K562 (cell line): ENCODE measurements at regions not wholly inside any gene's neighbourhood (a gene's known extent, or its start where the extent isn't known, plus 50 kb on each side); places are given as distances from the start of the nearest gene placed in this dataset.

ENCODE experiments used
- CBX8 ChIP-seq: fragments of 200-600 bp; sonication (generic); IDR thresholded peaks from 2 replicates; pipeline ENCODE4 v1.6.1; 2012; ENCODE audit warnings: borderline replicate concordance, mixed run types, low read depth, mild to moderate bottlenecking, moderate library complexity, mixed read lengths, low read length, control low read depth, inconsistent platforms; ENCODE audit not compliant: poor library complexity, severe bottlenecking; ENCODE audit errors: extremely low read depth
- CHCHD3 ChIP-seq: fragments of 250-450 bp; sonication (Bioruptor Pico); IDR thresholded peaks from 2 replicates; pipeline ENCODE4 v2.1.2; 2022; ENCODE audit warnings: mild to moderate bottlenecking
- DACH1 ChIP-seq: fragments of 450-650 bp; IDR thresholded peaks from 2 replicates; pipeline ENCODE4 v1.6.1; 2018; ENCODE audit not compliant: partially characterized antibody
- ETV5 ChIP-seq: sonication (generic); formaldehyde crosslinking; IDR thresholded peaks from 2 replicates; pipeline ENCODE4 v1.4.0; 2020; ENCODE audit warnings: low read depth, mild to moderate bottlenecking, missing genetic modification reagents
- FOXP1 ChIP-seq: sonication (generic); formaldehyde crosslinking; IDR thresholded peaks from 2 replicates; pipeline ENCODE4 v1.8.0; 2022; ENCODE audit warnings: mild to moderate bottlenecking, missing genetic modification reagents
- GABPA ChIP-seq: fragments of 200-800 bp; sonication (Bioruptor generic); conservative IDR thresholded peaks from 2 replicates; pipeline ENCODE4 v1.6.1; 2016; ENCODE audit warnings: low read depth, missing genetic modification characterization, missing compliant biosample characterization
- HMG20A ChIP-seq: fragments of 450-650 bp; formaldehyde crosslinking; conservative IDR thresholded peaks from 2 replicates; pipeline ENCODE4 v1.4.0; 2020; ENCODE audit warnings: mild to moderate bottlenecking, mixed read lengths
- HMGN3 ChIP-seq: IDR thresholded peaks from 2 replicates; pipeline ENCODE4 v1.6.1; 2011; ENCODE audit warnings: borderline replicate concordance, low read depth, mild to moderate bottlenecking, mixed read lengths, low read length; ENCODE audit not compliant: insufficient read length; ENCODE audit errors: extremely low read depth
- HNRNPL ChIP-seq: fragments of 200-400 bp; formaldehyde crosslinking; IDR thresholded peaks from 2 replicates; pipeline ENCODE4 v1.6.1; 2017; ENCODE audit warnings: low read depth, mild to moderate bottlenecking, low read length
- KHSRP ChIP-seq: fragments of 450-650 bp; IDR thresholded peaks from 2 replicates; pipeline ENCODE4 v1.6.1; 2017
- MEIS2 ChIP-seq: fragments of 450-650 bp; IDR thresholded peaks from 2 replicates; pipeline ENCODE4 v1.6.1; 2014; ENCODE audit warnings: mild to moderate bottlenecking; ENCODE audit not compliant: partially characterized antibody
- NCOA6 ChIP-seq: fragments of 450-650 bp; IDR thresholded peaks from 2 replicates; pipeline ENCODE4 v1.6.1; 2017; ENCODE audit warnings: mild to moderate bottlenecking
- NRF1 ChIP-seq, 2 experiments: fragments of 450-650 bp; IDR thresholded peaks in 1 of 2; conservative IDR thresholded peaks in 1 of 2; 2 replicates each; pipeline ENCODE4 v1.6.1; 2014; ENCODE audit warnings: mild to moderate bottlenecking in 2 of 2
- NUFIP1 ChIP-seq: fragments of 450-650 bp; IDR thresholded peaks from 2 replicates; pipeline ENCODE4 v1.6.1; 2018; ENCODE audit not compliant: partially characterized antibody
- PML ChIP-seq: IDR thresholded peaks from 2 replicates; pipeline ENCODE4 v1.6.1; 2012; ENCODE audit warnings: low read length, inconsistent platforms
- RBM22 ChIP-seq: fragments of 200-400 bp; formaldehyde crosslinking; IDR thresholded peaks from 2 replicates; pipeline ENCODE4 v1.6.1; 2018; ENCODE audit warnings: low read length, low read depth; ENCODE audit not compliant: poor library complexity, severe bottlenecking
- SIN3B ChIP-seq: fragments of 450-650 bp; IDR thresholded peaks from 2 replicates; pipeline ENCODE4 v1.6.1; 2017; ENCODE audit warnings: low read depth, mild to moderate bottlenecking, moderate library complexity
- SMAD1 ChIP-seq: fragments of 150-350 bp; IDR thresholded peaks from 2 replicates; pipeline ENCODE4 v1.6.1; 2014; ENCODE audit warnings: low read length, low read depth; ENCODE audit not compliant: partially characterized antibody
- SREBF1 ChIP-seq: fragments of 150-350 bp; IDR thresholded peaks from 2 replicates; pipeline ENCODE4 v1.6.1; 2014; ENCODE audit warnings: antibody characterized with exemption, low read depth, low read length, borderline replicate concordance
- TAF9B ChIP-seq: fragments of 450-650 bp; IDR thresholded peaks from 2 replicates; pipeline ENCODE4 v1.6.1; 2018; ENCODE audit warnings: mild to moderate bottlenecking; ENCODE audit not compliant: partially characterized antibody
- TARDBP ChIP-seq: fragments of 450-650 bp; IDR thresholded peaks from 2 replicates; pipeline ENCODE4 v1.6.1; 2016
- WHSC1 ChIP-seq: IDR thresholded peaks from one replicate; pipeline ENCODE4 v1.6.1; 2012; ENCODE audit warnings: low read length, control low read depth, inconsistent platforms
- ZC3H11A ChIP-seq: IDR thresholded peaks from 2 replicates; pipeline ENCODE4 v1.6.1; 2012; ENCODE audit warnings: low read depth, low read length, improper control_type of control experiment
- ZNF175 ChIP-seq: fragments of 200-800 bp; sonication (Bioruptor generic); IDR thresholded peaks from 2 replicates; pipeline ENCODE4 v1.6.1; 2016; ENCODE audit warnings: low read depth, mild to moderate bottlenecking, missing genetic modification characterization, missing compliant biosample characterization
- ZNF561 ChIP-seq: fragments of 450-650 bp; formaldehyde crosslinking; conservative IDR thresholded peaks from 2 replicates; pipeline ENCODE4 v1.4.0; 2020; ENCODE audit warnings: mild to moderate bottlenecking, moderate library complexity
- ZNF57 ChIP-seq: fragments of 450-650 bp; formaldehyde crosslinking; IDR thresholded peaks from 2 replicates; pipeline ENCODE4 v1.4.0; 2020; ENCODE audit warnings: mild to moderate bottlenecking, moderate library complexity
- ZNF584 ChIP-seq: fragments of 200-800 bp; sonication (Bioruptor generic); IDR thresholded peaks from 2 replicates; pipeline ENCODE4 v1.6.1; 2016; ENCODE audit warnings: low read depth, mild to moderate bottlenecking, missing genetic modification characterization, missing compliant biosample characterization
- ZNF655 ChIP-seq: fragments of 250-450 bp; sonication (Bioruptor Pico); IDR thresholded peaks from 2 replicates; pipeline ENCODE4 v1.5.0; 2021
- ZNF707 ChIP-seq: fragments of 250-450 bp; sonication (Bioruptor Pico); conservative IDR thresholded peaks from 2 replicates; pipeline ENCODE4 v1.8.0; 2022; ENCODE audit warnings: inconsistent platforms, mild to moderate bottlenecking, moderate library complexity
- ZNF717 ChIP-seq: fragments of 250-450 bp; sonication (Bioruptor Pico); IDR thresholded peaks from 2 replicates; pipeline ENCODE4 v1.5.0; 2021

GRCh38 chr7:149624419-149625339 lies 127.1 kb upstream of the ZNF746 start (continued):
- TF ChIP-seq CHCHD3 (CRISPR knock-in tag) (peak; percentile 91; the same call in 1 of the 2 replicates), HNRNPL (peak; percentile 97), NUFIP1 (no peak), SMAD1 (peak; percentile 70), WHSC1 (no peak), SIN3B (peak; percentile 77), ZNF717 (CRISPR knock-in tag) (0 out of 2 replicates have a peak, but pooled peaks have one; percentile 45), ZNF57 (no peak), ZNF655 (CRISPR knock-in tag) (no peak), NCOA6 (peak; percentile 51; the same call in 1 of the 2 replicates), KHSRP (no peak), TARDBP (peak; percentile 60; the same call in 1 of the 2 replicates), PML (peak; percentile 53; the same call in 1 of the 2 replicates), ZNF175 (CRISPR knock-in tag) (no peak), ZNF584 (CRISPR knock-in tag) (peak; percentile 46; the same call in 1 of the 2 replicates), ZNF561 (CRISPR knock-in tag) (no peak), GABPA (tag) (peak; percentile 81), ZC3H11A (no peak), MEIS2 (peak; percentile 63), TAF9B (no peak), ETV5 (CRISPR knock-in tag) (peak; percentile 87; the same call in 1 of the 2 replicates), RBM22 (peak; percentile 79), NRF1 (conservative IDR thresholded peaks at IDR 0.05 in 1 of 2, IDR thresholded peaks at IDR 0.05 in 1 of 2) (peak; percentile 90 to 91), FOXP1 (CRISPR knock-in tag) (peak; percentile 94), DACH1 (peak; percentile 23), HMG20A (CRISPR knock-in tag) (no peak), HMGN3 (peak; percentile 98), SREBF1 (0 out of 2 replicates have a peak, but pooled peaks have one; percentile 58), CBX8 (no peak), ZNF707 (CRISPR knock-in tag) (no peak)
